IPS-NIHi11 (cell line): ENCODE measurements at regions not wholly inside any gene's neighbourhood (a gene's known extent, or its start where the extent isn't known, plus 50 kb on each side); places are given as distances from the start of the nearest gene placed in this dataset.
A peak's percentile ranks its signal among the peaks of the same experiment; 100 is the strongest.

Source experiments
- DNase-seq: peaks from one replicate; pipeline ENCODE4 v3.0.0; 2012; ENCODE audit warnings: mixed read lengths, low spot score

GRCh38 chr4:184879271-184879670 lies 53.5 kb upstream of the ACSL1 start:
- DNase-seq = no peak

- DNase-seq = no peak
Observed at GRCh38 chr4:184882276-184882675, 56.5 kb upstream of the ACSL1 start.

GRCh38 chr4:184883024-184883423 lies 57.3 kb upstream of the ACSL1 start:
- no peak for DNase-seq

GRCh38 chr4:184884883-184885282 lies 59.1 kb upstream of the ACSL1 start:
- no peak for DNase-seq

GRCh38 chr4:184885602-184886001 lies 59.8 kb upstream of the ACSL1 start:
- no peak for DNase-seq

GRCh38 chr4:184887333-184887732 lies 61.6 kb upstream of the ACSL1 start:
- DNase-seq = no peak

GRCh38 chr4:184887947-184888346 lies 62.2 kb upstream of the ACSL1 start:
- no peak for DNase-seq

- no peak for DNase-seq
Observed at GRCh38 chr4:184889666-184890335, 64.0 kb upstream of the ACSL1 start.

GRCh38 chr4:184890499-184890898 lies 64.7 kb upstream of the ACSL1 start:
- DNase-seq = no peak

GRCh38 chr4:184891816-184892397 lies 66.1 kb upstream of the ACSL1 start:
- DNase-seq = no peak

GRCh38 chr4:184892999-184893398 lies 67.2 kb upstream of the ACSL1 start:
- DNase-seq = no peak

GRCh38 chr4:184893801-184894571 lies 68.2 kb upstream of the ACSL1 start:
- no peak for DNase-seq

- DNase-seq = no peak
Observed at GRCh38 chr4:184895012-184895695, 69.4 kb upstream of the ACSL1 start.

GRCh38 chr4:184896868-184897715 lies 71.3 kb upstream of the ACSL1 start:
- DNase-seq = no peak

GRCh38 chr4:184897895-184898294 lies 72.1 kb upstream of the ACSL1 start:
- DNase-seq = no peak

- DNase-seq = no peak
Observed at GRCh38 chr4:184898793-184899192, 73.0 kb upstream of the ACSL1 start.

- DNase-seq = peak; percentile 39
Observed at GRCh38 chr4:184899261-184900134, 73.7 kb upstream of the ACSL1 start.

GRCh38 chr4:184900184-184900583 lies 74.4 kb upstream of the ACSL1 start:
- no peak for DNase-seq

GRCh38 chr4:184902550-184902949 lies 76.8 kb upstream of the ACSL1 start:
- no peak for DNase-seq

- no peak for DNase-seq
Observed at GRCh38 chr4:184906480-184907097, 80.8 kb upstream of the ACSL1 start.
